Activated naive CD4-positive, alpha-beta T cell treated with anti-CD3 and anti-CD28 coated beads, Interleukin-2, amount 50 U/mL, for 24 hours (primary cell): ENCODE measurements at regions not wholly inside any gene's neighbourhood (a gene's known extent, or its start where the extent isn't known, plus 50 kb on each side); places are given as distances from the start of the nearest gene placed in this dataset.

Experiments
- H3K27ac Mint-ChIP-seq: one replicate; pipeline ENCODE4 v1.8.0; 2021; ENCODE audit warnings: mild to moderate bottlenecking, mixed read lengths
- H3K27me3 Mint-ChIP-seq: one replicate; pipeline ENCODE4 v1.8.0; 2021; ENCODE audit warnings: mixed read lengths
- H3K36me3 Mint-ChIP-seq: one replicate; pipeline ENCODE4 v1.8.0; 2021; ENCODE audit warnings: mixed read lengths
- H3K4me1 Mint-ChIP-seq: one replicate; pipeline ENCODE4 v1.8.0; 2021; ENCODE audit warnings: mixed read lengths
- H3K4me3 Mint-ChIP-seq: one replicate; pipeline ENCODE4 v1.8.0; 2021; ENCODE audit warnings: mild to moderate bottlenecking, mixed read lengths
- H3K9me3 Mint-ChIP-seq: one replicate; pipeline ENCODE4 v1.8.0; 2021; ENCODE audit warnings: mixed read lengths

GRCh38 chr1:98176936-98177335 is 256.1 kb upstream of the DPYD start:
- Mint-ChIP-seq H3K9me3 (no peaks in the 10 kb centered on the region), H3K4me1 (no peaks in the 10 kb centered on the region), H3K27ac (no peak overlapping the region), H3K4me3 (no peak overlapping the region), H3K27me3 (peaks cover 2% of the 10 kb centered on the region), H3K36me3 (no peaks in the 10 kb centered on the region)

GRCh38 chr1:98176414-98176813 is 255.6 kb upstream of the DPYD start:
- Mint-ChIP-seq H3K27ac (no peak overlapping the region), H3K4me1 (no peaks in the 10 kb centered on the region), H3K27me3 (peaks cover 2% of the 10 kb centered on the region), H3K9me3 (no peaks in the 10 kb centered on the region), H3K36me3 (no peaks in the 10 kb centered on the region), H3K4me3 (no peak overlapping the region)

- no peaks in the 10 kb centered on the region for H3K4me1 Mint-ChIP-seq
- H3K9me3 Mint-ChIP-seq, result no peaks in the 10 kb centered on the region
- H3K27ac Mint-ChIP-seq, result no peak overlapping the region
- H3K4me3 Mint-ChIP-seq, result no peak overlapping the region
- no peaks in the 10 kb centered on the region for H3K36me3 Mint-ChIP-seq
- H3K27me3 Mint-ChIP-seq, result no peaks in the 10 kb centered on the region
These were observed 251.7 kb upstream of the DPYD start for GRCh38 chr1:98172578-98172977.

GRCh38 chr1:98172022-98172421 is 251.2 kb upstream of the DPYD start:
- no peaks in the 10 kb centered on the region for H3K9me3 Mint-ChIP-seq
- no peaks in the 10 kb centered on the region for H3K27me3 Mint-ChIP-seq
- no peak overlapping the region for H3K4me3 Mint-ChIP-seq
- H3K27ac Mint-ChIP-seq, result no peak overlapping the region
- H3K4me1 Mint-ChIP-seq, result no peaks in the 10 kb centered on the region
- no peaks in the 10 kb centered on the region for H3K36me3 Mint-ChIP-seq

- no peak overlapping the region for H3K4me3 Mint-ChIP-seq
- no peaks in the 10 kb centered on the region for H3K27me3 Mint-ChIP-seq
- no peaks in the 10 kb centered on the region for H3K36me3 Mint-ChIP-seq
- H3K9me3 Mint-ChIP-seq, result no peaks in the 10 kb centered on the region
- H3K4me1 Mint-ChIP-seq, result no peaks in the 10 kb centered on the region
- H3K27ac Mint-ChIP-seq, result no peak overlapping the region
These were observed 243.7 kb upstream of the DPYD start for GRCh38 chr1:98164509-98164908.

GRCh38 chr1:98157524-98158313 is 236.9 kb upstream of the DPYD start:
- no peaks in the 10 kb centered on the region for H3K36me3 Mint-ChIP-seq
- H3K27ac Mint-ChIP-seq, result no peak overlapping the region
- no peaks in the 10 kb centered on the region for H3K27me3 Mint-ChIP-seq
- peaks cover 6% of the 10 kb centered on the region for H3K9me3 Mint-ChIP-seq
- no peaks in the 10 kb centered on the region for H3K4me1 Mint-ChIP-seq
- H3K4me3 Mint-ChIP-seq, result no peak overlapping the region

- Mint-ChIP-seq H3K9me3 (peaks cover 29% of the 10 kb centered on the region), H3K27ac (no peak overlapping the region), H3K27me3 (no peaks in the 10 kb centered on the region), H3K4me3 (no peak overlapping the region), H3K36me3 (no peaks in the 10 kb centered on the region), H3K4me1 (no peaks in the 10 kb centered on the region)
These were observed 226.4 kb upstream of the DPYD start for GRCh38 chr1:98147280-98147679.

- no peaks in the 10 kb centered on the region for H3K36me3 Mint-ChIP-seq
- no peak overlapping the region for H3K27ac Mint-ChIP-seq
- no peak overlapping the region for H3K4me3 Mint-ChIP-seq
- H3K4me1 Mint-ChIP-seq, result no peaks in the 10 kb centered on the region
- no peaks in the 10 kb centered on the region for H3K27me3 Mint-ChIP-seq
- H3K9me3 Mint-ChIP-seq, result peaks cover 18% of the 10 kb centered on the region
These were observed 224.8 kb upstream of the DPYD start for GRCh38 chr1:98145655-98146054.

GRCh38 chr1:98143403-98143802 is 222.6 kb upstream of the DPYD start:
- Mint-ChIP-seq H3K4me1 (no peaks in the 10 kb centered on the region), H3K27ac (no peak overlapping the region), H3K27me3 (no peaks in the 10 kb centered on the region), H3K36me3 (no peaks in the 10 kb centered on the region), H3K9me3 (peaks cover 12% of the 10 kb centered on the region), H3K4me3 (no peak overlapping the region)

GRCh38 chr1:98133131-98133530 is 212.3 kb upstream of the DPYD start:
- no peak overlapping the region for H3K4me3 Mint-ChIP-seq
- H3K36me3 Mint-ChIP-seq, result no peaks in the 10 kb centered on the region
- H3K27me3 Mint-ChIP-seq, result no peaks in the 10 kb centered on the region
- H3K9me3 Mint-ChIP-seq, result no peaks in the 10 kb centered on the region
- no peaks in the 10 kb centered on the region for H3K4me1 Mint-ChIP-seq
- no peak overlapping the region for H3K27ac Mint-ChIP-seq

GRCh38 chr1:98130408-98130807 is 209.6 kb upstream of the DPYD start:
- Mint-ChIP-seq H3K4me3 (no peak overlapping the region), H3K27ac (no peak overlapping the region), H3K36me3 (no peaks in the 10 kb centered on the region), H3K27me3 (peaks cover under 1% of the 10 kb centered on the region), H3K9me3 (no peaks in the 10 kb centered on the region), H3K4me1 (no peaks in the 10 kb centered on the region)

- Mint-ChIP-seq H3K36me3 (no peaks in the 10 kb centered on the region), H3K27me3 (peaks cover 1% of the 10 kb centered on the region), H3K27ac (no peak overlapping the region), H3K4me3 (no peak overlapping the region), H3K9me3 (no peaks in the 10 kb centered on the region), H3K4me1 (no peaks in the 10 kb centered on the region)
These were observed 208.7 kb upstream of the DPYD start for GRCh38 chr1:98129491-98129890.

GRCh38 chr1:98126740-98127139 is 205.9 kb upstream of the DPYD start:
- Mint-ChIP-seq H3K4me1 (no peaks in the 10 kb centered on the region), H3K9me3 (no peaks in the 10 kb centered on the region), H3K27me3 (peaks cover 1% of the 10 kb centered on the region), H3K27ac (no peak overlapping the region), H3K4me3 (no peak overlapping the region), H3K36me3 (no peaks in the 10 kb centered on the region)

GRCh38 chr1:98121646-98122045 is 200.8 kb upstream of the DPYD start:
- H3K27ac Mint-ChIP-seq, result no peak overlapping the region

GRCh38 chr1:98119796-98120195 is 199.0 kb upstream of the DPYD start:
- no peaks in the 10 kb centered on the region for H3K4me1 Mint-ChIP-seq
- no peak overlapping the region for H3K27ac Mint-ChIP-seq
- H3K27me3 Mint-ChIP-seq, result no peaks in the 10 kb centered on the region
- no peaks in the 10 kb centered on the region for H3K36me3 Mint-ChIP-seq
- no peak overlapping the region for H3K4me3 Mint-ChIP-seq
- H3K9me3 Mint-ChIP-seq, result no peaks in the 10 kb centered on the region

More at GRCh38 chr1:98121646-98122045, 200.8 kb upstream of the DPYD start:
- Mint-ChIP-seq H3K27me3 (peaks cover 1% of the 10 kb centered on the region), H3K9me3 (no peaks in the 10 kb centered on the region), H3K4me1 (no peaks in the 10 kb centered on the region), H3K36me3 (no peaks in the 10 kb centered on the region), H3K4me3 (no peak overlapping the region)

- Mint-ChIP-seq H3K4me1 (no peaks in the 10 kb centered on the region), H3K27ac (no peak overlapping the region), H3K36me3 (no peaks in the 10 kb centered on the region), H3K9me3 (no peaks in the 10 kb centered on the region), H3K4me3 (no peak overlapping the region), H3K27me3 (no peaks in the 10 kb centered on the region)
These were observed 193.0 kb upstream of the DPYD start for GRCh38 chr1:98113811-98114210.

GRCh38 chr1:98112626-98113025 is 191.8 kb upstream of the DPYD start:
- no peak overlapping the region for H3K4me3 Mint-ChIP-seq
- no peaks in the 10 kb centered on the region for H3K36me3 Mint-ChIP-seq
- H3K9me3 Mint-ChIP-seq, result peaks cover 9% of the 10 kb centered on the region
- H3K27me3 Mint-ChIP-seq, result no peaks in the 10 kb centered on the region
- H3K27ac Mint-ChIP-seq, result no peak overlapping the region
- H3K4me1 Mint-ChIP-seq, result no peaks in the 10 kb centered on the region
